GM18520 (cell line): ENCODE measurements at regions not wholly inside any gene's neighbourhood (a gene's known extent, or its start where the extent isn't known, plus 50 kb on each side); places are given as distances from the start of the nearest gene placed in this dataset.

ENCODE experiments used
- ATAC-seq: cut with Tn5 transposase; IDR thresholded peaks from one replicate; pipeline ENCODE4 v1.9.1; 2021; ENCODE audit not compliant: unreplicated experiment

DNA sequence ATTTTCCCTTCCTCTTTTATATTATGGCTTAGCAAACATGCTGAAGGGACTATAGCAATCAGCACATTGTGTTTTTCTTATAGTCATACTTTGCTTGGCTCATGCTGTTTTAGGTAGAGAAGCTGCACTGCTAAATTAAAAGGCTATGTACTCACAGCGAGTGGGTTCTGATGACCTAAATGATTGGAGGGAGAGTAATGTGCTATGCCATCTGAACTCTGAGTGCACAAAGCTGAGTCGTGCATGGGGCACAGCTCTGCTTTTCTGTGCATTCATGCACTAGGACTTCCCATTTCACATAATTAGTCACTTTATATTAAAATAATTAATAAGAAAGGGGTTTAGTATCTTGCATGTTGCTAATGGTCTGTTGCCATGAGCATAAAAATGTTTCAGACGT, 132.7 kb upstream of the ADGRL3 start:
- ATAC-seq, result no peak

DNA sequence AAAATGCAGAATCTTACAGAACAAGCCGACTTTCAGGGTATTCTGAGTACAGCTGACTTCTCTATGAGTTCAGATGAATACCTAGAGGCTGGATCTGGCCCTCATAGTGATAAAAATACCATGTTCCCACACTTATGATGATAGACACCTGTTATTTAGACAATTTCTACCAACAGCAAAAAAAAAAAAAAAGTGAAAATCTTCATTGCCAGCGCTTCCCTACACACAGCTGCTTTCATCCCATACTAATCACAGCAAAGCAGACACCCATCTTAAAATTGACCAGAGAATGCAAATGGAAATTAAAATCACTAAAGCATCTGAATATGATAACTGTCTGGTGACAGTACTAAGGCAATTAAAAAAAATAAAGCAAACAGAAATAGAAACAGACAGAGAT, 132.1 kb upstream of the ADGRL3 start:
- ATAC-seq, result no peak

DNA sequence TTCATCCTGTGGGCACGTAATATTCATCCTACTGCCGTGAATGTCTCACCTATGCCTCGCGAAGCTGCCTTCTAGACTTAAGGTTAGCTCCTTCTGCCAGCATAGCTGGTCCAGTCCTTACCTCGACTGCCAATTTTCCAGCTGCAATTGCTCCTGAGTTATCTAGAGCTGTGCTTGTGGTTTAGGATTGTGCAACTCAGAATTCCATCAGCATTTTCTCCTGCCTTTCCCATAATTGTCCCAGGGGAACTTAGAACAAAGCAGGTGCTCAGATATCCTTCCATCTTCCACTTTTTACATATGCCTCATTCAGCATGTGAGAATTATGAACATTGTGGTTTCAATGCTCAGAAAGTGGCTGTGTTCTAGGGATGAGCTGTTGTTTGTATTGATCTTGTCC, 131.4 kb upstream of the ADGRL3 start:
- no peak for ATAC-seq

DNA sequence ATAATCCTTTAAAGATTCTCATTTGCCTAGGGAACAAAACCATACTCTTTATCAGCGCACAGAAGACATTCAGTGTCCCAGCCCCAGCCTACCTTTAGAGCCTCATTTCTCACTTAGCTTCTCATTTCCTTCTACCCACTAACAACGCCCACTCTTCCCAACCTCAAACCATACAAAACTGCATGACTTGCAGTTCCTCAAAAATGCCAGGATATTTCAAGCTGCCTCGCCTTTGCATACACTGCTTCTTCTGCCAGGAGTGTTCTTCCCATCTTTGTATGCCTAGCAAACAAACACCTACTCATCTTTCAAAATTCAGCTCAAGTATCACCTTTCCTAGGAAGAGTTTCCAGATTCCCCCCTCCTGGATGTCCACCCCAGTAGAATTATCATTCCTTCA, 129.9 kb upstream of the ADGRL3 start:
- ATAC-seq, result no peak

DNA sequence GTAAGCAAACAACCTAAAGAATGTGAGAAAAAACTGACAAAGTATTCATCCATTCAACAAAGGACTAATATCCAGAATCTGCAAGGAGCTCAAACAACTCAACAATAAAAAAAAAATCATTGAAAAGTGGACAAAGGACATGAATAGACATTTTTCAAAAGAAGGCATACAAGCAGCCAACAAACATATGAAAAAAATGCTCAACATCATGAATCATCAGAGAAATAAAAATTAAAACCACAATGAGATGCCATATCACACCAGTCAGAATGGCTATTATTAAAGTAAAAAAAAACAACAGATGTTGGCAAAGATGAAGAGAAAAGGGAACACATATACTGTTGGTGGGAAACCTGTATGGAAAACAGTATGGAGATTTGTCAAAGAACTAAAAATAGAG, 120.7 kb upstream of the ADGRL3 start:
- ATAC-seq, result no peak

DNA sequence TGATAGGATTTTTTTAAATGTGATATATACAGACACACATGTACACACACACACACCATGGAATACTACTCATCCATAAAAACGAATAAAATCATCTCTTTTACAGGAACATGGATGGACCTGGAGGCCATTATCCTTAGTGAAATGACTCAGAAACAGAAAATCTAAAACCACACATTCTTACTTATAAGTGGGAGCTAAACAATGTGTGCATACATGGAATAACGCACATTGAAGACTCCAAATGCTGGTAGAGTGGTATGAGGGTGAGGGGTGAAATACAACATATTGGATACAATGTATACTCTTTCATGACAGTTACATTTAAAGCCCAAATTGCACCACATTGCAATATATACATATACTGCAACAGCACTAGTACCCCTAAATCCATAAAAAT, 120.2 kb upstream of the ADGRL3 start:
- ATAC-seq, result no peak

DNA sequence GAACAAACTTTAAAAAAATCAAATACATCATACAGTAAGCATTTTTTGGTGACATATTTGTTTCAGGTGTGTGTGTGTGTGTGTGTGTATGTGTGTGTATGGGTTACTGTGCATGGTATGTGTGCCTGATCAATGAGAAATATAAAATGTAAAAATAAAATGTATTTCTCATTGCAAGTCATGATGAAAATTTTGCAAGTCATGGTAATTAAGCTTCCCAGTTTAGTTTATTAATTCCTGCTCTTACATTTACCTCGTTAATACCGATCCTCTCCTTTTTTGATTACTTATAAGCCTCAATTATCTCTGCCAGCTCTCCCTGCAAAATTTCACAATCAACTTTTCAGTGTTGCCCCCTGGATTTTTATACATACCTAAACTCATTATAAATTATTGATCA, 114.6 kb upstream of the ADGRL3 start:
- no peak for ATAC-seq

DNA sequence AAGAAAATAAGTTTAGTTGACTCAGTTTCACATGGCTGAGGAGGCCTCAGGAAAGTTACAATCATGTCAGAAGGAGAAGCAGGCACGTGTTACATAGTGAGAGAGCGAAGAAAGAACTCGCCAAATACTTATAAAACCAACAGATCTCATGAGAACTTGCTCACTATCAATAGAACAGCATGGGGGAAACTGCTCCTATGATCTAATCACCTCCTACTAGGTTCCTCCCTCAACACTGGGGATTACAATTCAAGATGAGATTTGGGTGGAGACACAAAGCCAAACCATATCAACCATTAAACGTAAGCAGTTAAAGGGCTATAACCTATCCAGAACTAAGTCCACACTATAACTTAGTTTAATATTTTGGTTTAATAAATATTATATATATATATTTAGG, 113.8 kb upstream of the ADGRL3 start:
- no peak for ATAC-seq

DNA sequence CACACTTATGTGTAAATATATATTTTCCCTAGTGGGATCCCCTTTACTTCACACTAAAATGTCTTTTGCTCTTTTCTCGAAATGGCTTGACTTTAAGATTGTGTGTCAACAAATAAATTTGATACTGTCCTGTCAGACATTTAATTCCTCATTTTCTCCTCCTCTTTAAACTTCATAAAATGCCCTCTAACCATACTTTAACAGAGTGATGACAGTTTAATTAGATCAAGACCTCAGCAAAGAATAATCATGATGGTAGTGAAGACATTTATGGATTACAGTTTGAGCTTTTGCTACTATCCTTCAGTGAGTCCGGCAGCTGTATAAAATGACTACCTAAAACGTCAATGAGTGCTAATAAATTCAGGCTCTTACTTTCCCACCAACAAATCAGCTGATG, 113.1 kb upstream of the ADGRL3 start:
- ATAC-seq, result no peak

DNA sequence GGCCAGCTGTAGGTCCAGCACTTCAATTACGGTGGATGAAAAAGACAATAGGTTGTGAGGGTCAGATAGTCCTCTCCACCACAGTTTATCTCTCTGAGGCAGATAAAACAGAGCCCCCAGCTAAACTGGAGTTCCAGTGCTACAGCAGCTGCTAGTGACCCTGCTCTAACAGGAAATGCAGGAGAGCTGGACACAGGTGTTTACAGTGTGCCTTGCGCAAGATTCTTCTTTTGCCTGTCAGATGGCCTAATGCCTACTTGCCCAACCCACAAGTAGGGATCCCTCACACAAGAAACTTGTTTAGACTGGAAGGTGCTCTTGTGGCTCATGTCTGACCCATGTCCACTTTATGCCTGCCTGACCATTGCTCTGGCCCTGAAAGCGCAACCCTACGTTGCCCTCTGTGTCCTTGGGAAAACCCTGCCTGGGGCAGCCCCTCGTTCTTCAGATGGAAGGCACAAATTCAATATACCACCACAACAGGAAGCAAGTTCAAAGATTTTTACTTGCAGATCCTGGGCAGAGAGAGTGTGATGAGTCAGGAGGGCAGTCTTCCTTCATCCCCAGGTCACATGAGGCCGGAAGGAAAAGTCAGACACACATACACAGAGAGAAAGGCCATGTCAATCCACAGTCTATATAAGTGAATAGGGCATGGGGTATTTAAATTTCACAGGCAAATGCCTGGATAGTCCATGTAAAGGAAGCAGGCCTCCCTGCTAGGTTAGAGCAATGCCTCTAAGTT, 105.1 kb upstream of the ADGRL3 start:
- no peak for ATAC-seq

DNA sequence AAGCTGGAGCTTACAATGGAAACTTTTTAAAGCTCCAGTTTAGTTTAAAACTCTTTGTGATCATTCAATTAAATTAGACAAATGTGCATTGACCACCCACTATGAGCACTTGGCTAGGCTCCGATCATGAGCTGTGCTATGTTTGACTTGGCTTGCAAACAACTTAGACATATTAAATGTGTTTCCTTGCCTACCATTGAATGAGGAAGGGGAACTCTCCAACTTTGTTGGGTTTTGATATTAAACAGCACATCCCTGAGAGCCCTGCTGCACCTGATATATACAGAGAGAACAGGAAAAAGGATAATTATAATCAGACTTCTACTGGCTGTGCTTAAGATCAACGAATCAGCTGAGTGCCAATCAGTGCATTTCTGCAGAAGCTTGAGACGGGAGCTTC, 71.4 kb upstream of the ADGRL3 start:
- ATAC-seq, result no peak

DNA sequence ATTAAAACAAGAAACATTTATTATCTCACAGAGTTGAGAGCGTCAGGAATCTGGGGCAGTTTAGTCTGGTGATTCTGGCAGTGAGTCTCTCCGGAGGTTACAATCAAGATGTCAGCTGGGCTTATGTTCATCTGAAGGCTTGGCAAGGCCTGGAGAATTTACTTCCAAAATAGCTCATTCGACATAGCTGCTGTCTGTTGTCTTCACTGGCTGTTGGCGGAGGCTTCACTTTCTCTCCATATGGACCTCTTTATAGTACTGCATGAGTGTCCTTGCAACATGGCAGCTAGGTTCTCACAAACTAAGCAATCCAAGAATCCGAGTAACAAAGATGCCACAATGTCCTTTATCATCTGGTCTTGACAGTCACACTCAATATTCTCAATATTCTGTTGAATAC, 70.2 kb upstream of the ADGRL3 start:
- no peak for ATAC-seq

DNA sequence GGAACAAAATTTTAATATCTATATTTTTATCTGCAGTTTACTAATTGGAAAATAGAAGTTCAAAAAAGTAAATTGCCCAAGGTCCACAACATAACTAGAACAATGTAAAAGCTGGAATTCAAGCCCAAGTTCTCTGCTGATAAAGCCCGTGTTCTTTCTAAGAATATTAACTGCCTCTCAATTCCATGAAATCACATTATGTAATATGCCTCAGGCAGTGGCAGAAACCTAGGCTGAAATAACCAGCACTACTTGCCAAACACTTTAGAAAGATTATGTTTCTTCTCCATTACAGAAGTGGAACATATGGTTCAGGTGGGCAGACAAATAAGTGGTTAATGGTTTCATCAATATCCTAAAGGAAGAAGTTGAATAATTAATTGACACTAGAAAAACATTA, 56.7 kb upstream of the ADGRL3 start:
- ATAC-seq, result no peak

DNA sequence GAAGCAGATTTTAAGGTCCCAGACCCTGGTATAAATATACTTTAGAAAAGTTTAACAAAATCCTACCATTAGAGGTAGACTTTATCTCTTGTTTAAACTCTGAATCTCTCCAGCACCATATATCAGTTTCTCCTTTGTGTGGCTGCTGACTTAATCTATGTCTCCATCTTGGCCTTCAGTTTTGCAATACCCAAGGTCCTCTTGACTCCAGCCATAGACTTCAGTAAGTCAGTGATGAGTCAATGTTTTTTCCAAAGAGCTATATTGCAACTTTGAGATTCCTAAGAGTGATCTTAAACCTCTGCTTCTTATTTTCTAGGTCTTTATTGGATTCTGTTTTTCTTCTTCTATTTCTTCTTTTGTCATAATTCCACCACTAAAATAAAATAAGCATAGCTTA, 50.8 kb upstream of the ADGRL3 start:
- no peak for ATAC-seq
